H9 (cell line): ENCODE measurements at regions not wholly inside any gene's neighbourhood (a gene's known extent, or its start where the extent isn't known, plus 50 kb on each side); places are given as distances from the start of the nearest gene placed in this dataset.

Experiments
- DNase-seq: peaks from one replicate; pipeline ENCODE4 v3.0.0-alpha.2; 2017
- H2AFZ ChIP-seq: one replicate; pipeline ENCODE4 v1.6.1; 2013; ENCODE audit warnings: mild to moderate bottlenecking, low read length, control low read depth, moderate library complexity
- H2AK5ac ChIP-seq: 2 replicates; pipeline ENCODE4 v1.6.1; 2013; ENCODE audit warnings: low read length, control low read depth, mixed read lengths; ENCODE audit not compliant: insufficient read length
- H2BK120ac ChIP-seq: one replicate; pipeline ENCODE4 v1.6.1; 2013; ENCODE audit warnings: low read depth, mild to moderate bottlenecking, low read length, control low read depth, inconsistent platforms; ENCODE audit not compliant: poor library complexity, severe bottlenecking
- H2BK12ac ChIP-seq: 2 replicates; pipeline ENCODE4 v1.6.1; 2013; ENCODE audit warnings: low read length, control low read depth, mixed read lengths, low read depth; ENCODE audit not compliant: insufficient read length
- H2BK15ac ChIP-seq: 2 replicates; pipeline ENCODE4 v1.6.1; 2013; ENCODE audit warnings: low read depth, low read length, control low read depth
- H2BK20ac ChIP-seq: one replicate; pipeline ENCODE4 v1.6.1; 2013; ENCODE audit warnings: low read depth, mild to moderate bottlenecking, low read length, control low read depth, inconsistent platforms; ENCODE audit not compliant: poor library complexity, severe bottlenecking
- H2BK5ac ChIP-seq: 2 replicates; pipeline ENCODE4 v1.6.1; 2013; ENCODE audit warnings: low read length, control low read depth, mixed read lengths; ENCODE audit not compliant: insufficient read length
- H3K14ac ChIP-seq: 2 replicates; pipeline ENCODE4 v1.6.1; 2013; ENCODE audit warnings: low read length, control low read depth; ENCODE audit not compliant: insufficient read depth
- H3K18ac ChIP-seq: 2 replicates; pipeline ENCODE4 v1.6.1; 2013; ENCODE audit warnings: low read depth, mild to moderate bottlenecking, mixed read lengths, low read length, control low read depth; ENCODE audit not compliant: insufficient read length
- H3K23ac ChIP-seq: 2 replicates; pipeline ENCODE4 v1.6.1; 2013; ENCODE audit warnings: low read length, control low read depth, mixed read lengths, low read depth; ENCODE audit not compliant: insufficient read length
- H3K23me2 ChIP-seq: 2 replicates; pipeline ENCODE4 v1.6.1; 2013; ENCODE audit warnings: low read depth, mild to moderate bottlenecking, mixed read lengths, low read length, control low read depth; ENCODE audit not compliant: insufficient read length, poor library complexity, severe bottlenecking
- H3K27ac ChIP-seq: 2 replicates; pipeline ENCODE4 v1.5.1; 2013; ENCODE audit warnings: low read length, control low read depth, mixed read lengths, low read depth; ENCODE audit not compliant: insufficient read length
- H3K27me3 ChIP-seq: 2 replicates; pipeline ENCODE4 v1.6.1; 2013; ENCODE audit warnings: low read length, control low read depth, inconsistent platforms; ENCODE audit not compliant: insufficient read depth
- H3K4ac ChIP-seq: 2 replicates; pipeline ENCODE4 v1.6.1; 2013; ENCODE audit warnings: low read depth, mild to moderate bottlenecking, control low read depth, inconsistent platforms, low read length, moderate library complexity
- H3K4me1 ChIP-seq: 2 replicates; pipeline ENCODE4 v1.6.1; 2013; ENCODE audit warnings: low read length, control low read depth, inconsistent platforms; ENCODE audit not compliant: insufficient read depth
- H3K4me2 ChIP-seq: 2 replicates; pipeline ENCODE4 v1.6.1; 2013; ENCODE audit warnings: low read length, control low read depth, mixed read lengths; ENCODE audit not compliant: insufficient read length, insufficient read depth
- H3K56ac ChIP-seq: 2 replicates; pipeline ENCODE4 v1.6.1; 2013; ENCODE audit warnings: low read depth, mild to moderate bottlenecking, mixed read lengths, low read length, control low read depth; ENCODE audit not compliant: insufficient read length
- H3K79me1 ChIP-seq: 2 replicates; pipeline ENCODE4 v1.6.1; 2013; ENCODE audit warnings: low read depth, mild to moderate bottlenecking, moderate library complexity, low read length, control low read depth, inconsistent platforms; ENCODE audit not compliant: insufficient read depth, poor library complexity, severe bottlenecking
- H3K79me2 ChIP-seq: 2 replicates; pipeline ENCODE4 v1.6.1; 2013; ENCODE audit warnings: low read length, control low read depth, inconsistent platforms; ENCODE audit not compliant: insufficient read depth
- H3K9ac ChIP-seq: 2 replicates; pipeline ENCODE4 v1.6.1; 2013; ENCODE audit warnings: low read length, control low read depth, mixed read lengths; ENCODE audit not compliant: insufficient read length; ENCODE audit errors: extremely low read depth
- H3K9me3 ChIP-seq: one replicate; pipeline ENCODE4 v1.6.1; 2013; ENCODE audit warnings: low read depth, low read length, inconsistent platforms; ENCODE audit not compliant: control insufficient read depth
- H3T11ph ChIP-seq: one replicate; pipeline ENCODE4 v1.6.1; 2013; ENCODE audit warnings: mild to moderate bottlenecking, low read length, control low read depth, inconsistent platforms
- H4K20me1 ChIP-seq: one replicate; pipeline ENCODE4 v1.6.1; 2013; ENCODE audit not compliant: control insufficient read depth, insufficient read length, insufficient read depth
- H4K5ac ChIP-seq: 2 replicates; pipeline ENCODE4 v1.6.1; 2013; ENCODE audit warnings: low read depth, mild to moderate bottlenecking, mixed read lengths, low read length, control low read depth; ENCODE audit not compliant: insufficient read length
- H4K8ac ChIP-seq: replicated peaks from 2 replicates; pipeline ENCODE4 v1.6.1; 2013; ENCODE audit warnings: low read length, control low read depth, mixed read lengths, low read depth; ENCODE audit not compliant: insufficient read length
- H4K91ac ChIP-seq: 2 replicates; pipeline ENCODE4 v1.6.1; 2013; ENCODE audit warnings: low read depth, mild to moderate bottlenecking, moderate library complexity, mixed read lengths, low read length, control low read depth; ENCODE audit not compliant: insufficient read length
- H3K27ac Mint-ChIP-seq, 3 experiments: 2 replicates in 2 of 3; 3 replicates in 1 of 3; pipeline ENCODE4 v1.8.0; 2020 to 2021; ENCODE audit warnings: mixed read lengths in 3 of 3, mild to moderate bottlenecking in 1 of 3, moderate library complexity in 1 of 3
- H3K27me3 Mint-ChIP-seq: 2 replicates; pipeline ENCODE4 v1.8.0; 2021; ENCODE audit warnings: low read depth, mild to moderate bottlenecking, moderate library complexity, mixed read lengths
- H3K36me3 Mint-ChIP-seq, 3 experiments: 2 replicates in 2 of 3; 3 replicates in 1 of 3; pipeline ENCODE4 v1.8.0; 2020 to 2021; ENCODE audit warnings: low read depth in 3 of 3, mixed read lengths in 3 of 3; ENCODE audit not compliant: insufficient read depth in 1 of 3
- H3K4me1 Mint-ChIP-seq, 2 experiments: 2 replicates each; pipeline ENCODE4 v1.8.0; 2020; ENCODE audit warnings: mixed read lengths in 2 of 2
- H3K4me3 Mint-ChIP-seq, 2 experiments: 2 replicates in 1 of 2; 3 replicates in 1 of 2; pipeline ENCODE4 v1.8.0; 2020 to 2021; ENCODE audit warnings: mild to moderate bottlenecking in 2 of 2, mixed read lengths in 2 of 2, moderate library complexity in 1 of 2
- H3K9me3 Mint-ChIP-seq, 2 experiments: 2 replicates in 1 of 2; 3 replicates in 1 of 2; pipeline ENCODE4 v1.8.0; 2020; ENCODE audit warnings: mild to moderate bottlenecking in 2 of 2, mixed read lengths in 2 of 2, moderate library complexity in 1 of 2
- CTCF ChIP-seq: fragments of 200-600 bp; sonication (generic); conservative IDR thresholded peaks from 3 replicates; pipeline ENCODE4 v1.8.0; 2021; ENCODE audit warnings: antibody characterized with exemption, mild to moderate bottlenecking
- WGBS: extraction: QIAGEN DNeasy Blood & Tissue Kit; methylation state at CpG from one replicate; pipeline ENCODE4 v1.1.7; 2013; ENCODE audit warnings: missing lambda C conversion rate, low lambda C conversion rate, mixed read lengths; ENCODE audit not compliant: insufficient read length; ENCODE audit errors: extremely low coverage; 5-methylcytosine and 5-hydroxymethylcytosine counted together

GRCh38 chr17:53141280-53141679 lies 681.4 kb upstream of the KIF2B start:
- Histone ChIP-seq H3K9me3 (no peaks in the 10 kb centered on the region), H3K4ac (no peak overlapping the region), H2BK5ac (no peak overlapping the region), H3K79me1 (no peaks in the 10 kb centered on the region), H3K9ac (no peak overlapping the region), H2AK5ac (no peak overlapping the region), H2BK20ac (no peak overlapping the region), H2BK15ac (no peak overlapping the region), H4K5ac (no peak overlapping the region), H4K20me1 (no peaks in the 10 kb centered on the region), H3K79me2 (no peaks in the 10 kb centered on the region), H4K8ac (no peak overlapping the region), H3K56ac (no peak overlapping the region), H2BK120ac (no peak overlapping the region), H3K27me3 (no peaks in the 10 kb centered on the region), H3K14ac (no peak overlapping the region), H3K4me2 (no peak overlapping the region), H3T11ph (no peak overlapping the region), H3K18ac (no peak overlapping the region), H3K23me2 (no peaks in the 10 kb centered on the region), H3K23ac (no peak overlapping the region), H3K27ac (no peak overlapping the region), H3K4me1 (peaks cover 2% of the 10 kb centered on the region; the same call in 1 of the 2 replicates), H2AFZ (no peak overlapping the region), H2BK12ac (no peak overlapping the region), H4K91ac (no peak overlapping the region)
- Mint-ChIP-seq H3K4me1 (peaks cover 19 to 21% of the 10 kb centered on the region in 2 experiments), H3K36me3 (no peaks in the 10 kb centered on the region), H3K4me3 (no peak overlapping the region), H3K9me3 (no peaks in the 10 kb centered on the region), H3K27me3 (no peaks in the 10 kb centered on the region), H3K27ac (no peak overlapping the region)
- WGBS = no CpG with 5 or more reads among the region's 3 CpGs
- DNase-seq = no peak
- no peak for TF ChIP-seq CTCF
